Eye (tissue), 1 donor: ENCODE measurements at regions not wholly inside any gene's neighbourhood (a gene's known extent, or its start where the extent isn't known, plus 50 kb on each side); places are given as distances from the start of the nearest gene placed in this dataset.

Source experiments
- DNase-seq: peaks from one replicate; pipeline ENCODE4 v3.0.0-alpha.2; 2015

- peak; percentile 80 for DNase-seq
Measured at GRCh38 chr11:127105593-127106541, 105.3 kb upstream of the KIRREL3 start.

GRCh38 chr11:127103586-127104388 lies 103.2 kb upstream of the KIRREL3 start:
- no peak for DNase-seq

- peak; percentile 60 for DNase-seq
Measured at GRCh38 chr11:127098684-127099083, 98.1 kb upstream of the KIRREL3 start.

- DNase-seq, result no peak
Measured at GRCh38 chr11:127080735-127081134, 80.2 kb upstream of the KIRREL3 start.

- DNase-seq, result no peak
Measured at GRCh38 chr11:127075758-127076157, 75.2 kb upstream of the KIRREL3 start.

- peak; percentile 75 for DNase-seq
Measured at GRCh38 chr11:127074151-127074761, 73.7 kb upstream of the KIRREL3 start.

GRCh38 chr11:127073621-127074020 lies 73.1 kb upstream of the KIRREL3 start:
- DNase-seq, result no peak

GRCh38 chr11:127071606-127072005 lies 71.0 kb upstream of the KIRREL3 start:
- DNase-seq, result peak; percentile 56

- DNase-seq, result no peak
Measured at GRCh38 chr11:127070808-127071207, 70.2 kb upstream of the KIRREL3 start.

- peak; percentile 41 for DNase-seq
Measured at GRCh38 chr11:127066401-127067090, 66.0 kb upstream of the KIRREL3 start.

GRCh38 chr11:127063241-127063640 lies 62.7 kb upstream of the KIRREL3 start:
- no peak for DNase-seq

GRCh38 chr11:127061947-127062346 lies 61.4 kb upstream of the KIRREL3 start:
- no peak for DNase-seq

- no peak for DNase-seq
Measured at GRCh38 chr11:127059750-127060149, 59.2 kb upstream of the KIRREL3 start.

- no peak for DNase-seq
Measured at GRCh38 chr11:127059286-127059685, 58.7 kb upstream of the KIRREL3 start.

GRCh38 chr11:127058524-127058923 lies 58.0 kb upstream of the KIRREL3 start:
- DNase-seq, result no peak

GRCh38 chr11:127057126-127057525 lies 56.6 kb upstream of the KIRREL3 start:
- no peak for DNase-seq

GRCh38 chr11:127056338-127056971 lies 55.9 kb upstream of the KIRREL3 start:
- peak; percentile 60 for DNase-seq

GRCh38 chr11:127055236-127055635 lies 54.7 kb upstream of the KIRREL3 start:
- DNase-seq, result no peak

- no peak for DNase-seq
Measured at GRCh38 chr11:127054153-127054552, 53.6 kb upstream of the KIRREL3 start.

GRCh38 chr11:127052404-127052803 lies 51.8 kb upstream of the KIRREL3 start:
- DNase-seq, result no peak
